Common myeloid progenitor, CD34-positive (primary cell): ENCODE measurements at regions not wholly inside any gene's neighbourhood (a gene's known extent, or its start where the extent isn't known, plus 50 kb on each side); places are given as distances from the start of the nearest gene placed in this dataset.

Experiments used
- CTCF ChIA-PET: fragments of 350-600 bp; sonication (Branson Sonifier 250); formaldehyde crosslinking; loops from one replicate; lab custom pipeline; 2021; ENCODE audit warnings: antibody characterized with exemption; lab: Charles Lee
- POLR2A ChIA-PET: fragments of 350-600 bp; sonication (Branson Sonifier 250); formaldehyde crosslinking; loops from one replicate; lab custom pipeline; 2021; ENCODE audit warnings: antibody characterized with exemption; lab: Charles Lee
- DNase-seq, 3 donors: peaks; one replicate each; pipeline versions ENCODE4 v3.0.0 to v3.0.0-alpha.2; 2013
- H3K27ac ChIP-seq, 2 experiments: 1 replicate in 1 of 2; 2 replicates in 1 of 2; pipeline ENCODE4 v1.7.0; 2013; ENCODE audit warnings: inconsistent platforms in 2 of 2, low read length in 2 of 2, mild to moderate bottlenecking in 2 of 2, low read depth in 1 of 2, moderate library complexity in 1 of 2; ENCODE audit not compliant: severe bottlenecking in 2 of 2, insufficient read depth in 1 of 2, poor library complexity in 1 of 2
- H3K27me3 ChIP-seq, 5 experiments: replicated peaks in 2 of 5; 1 replicate in 3 of 5; 2 replicates in 2 of 5; pipeline versions ENCODE4 v1.6.1 to v1.7.0; 2013; ENCODE audit warnings: low read length in 4 of 5, mild to moderate bottlenecking in 2 of 5, moderate library complexity in 2 of 5, inconsistent platforms in 1 of 5; ENCODE audit not compliant: insufficient read depth in 5 of 5, control insufficient read depth in 4 of 5
- H3K36me3 ChIP-seq, 4 experiments: 1 replicate in 2 of 4; 2 replicates in 2 of 4; pipeline versions ENCODE4 v1.6.1 to v1.7.0; 2013; ENCODE audit warnings: low read length in 3 of 4, control low read depth in 1 of 4, mild to moderate bottlenecking in 1 of 4; ENCODE audit not compliant: control insufficient read depth in 4 of 4, insufficient read depth in 4 of 4
- H3K4me1 ChIP-seq, 4 experiments: 1 replicate in 3 of 4; 2 replicates in 1 of 4; pipeline versions ENCODE4 v1.6.1 to v1.7.1; 2013; ENCODE audit warnings: low read length in 3 of 4, mild to moderate bottlenecking in 3 of 4, control low read depth in 1 of 4, inconsistent platforms in 1 of 4, moderate library complexity in 1 of 4; ENCODE audit not compliant: control insufficient read depth in 4 of 4, insufficient read depth in 4 of 4; ENCODE audit errors: control extremely low read depth in 1 of 4
- H3K4me3 ChIP-seq, 7 experiments: 1 replicate in 4 of 7; 2 replicates in 3 of 7; pipeline versions ENCODE4 v1.5.1 to v1.7.0; 2013; ENCODE audit warnings: mild to moderate bottlenecking in 7 of 7, low read length in 6 of 7, moderate library complexity in 6 of 7, inconsistent platforms in 2 of 7, low read depth in 2 of 7, control low read depth in 1 of 7; ENCODE audit not compliant: insufficient read depth in 4 of 7, control insufficient read depth in 1 of 7; ENCODE audit errors: extremely low read depth in 1 of 7
- H3K9me3 ChIP-seq, 5 experiments: 1 replicate in 4 of 5; 2 replicates in 1 of 5; pipeline versions ENCODE4 v1.6.1 to v1.7.1; 2013; ENCODE audit warnings: low read length in 4 of 5, mild to moderate bottlenecking in 2 of 5, inconsistent platforms in 1 of 5, low read depth in 1 of 5, moderate library complexity in 1 of 5; ENCODE audit not compliant: control insufficient read depth in 4 of 5, insufficient read depth in 2 of 5; ENCODE audit errors: control extremely low read depth in 1 of 5
- WGBS: methylation state at CpG from one replicate; pipeline ENCODE4 v1.1.5; 2013; ENCODE audit not compliant: insufficient coverage; 5-methylcytosine and 5-hydroxymethylcytosine counted together

- no peak overlapping the region for H3K27ac ChIP-seq
- no peaks in the 10 kb centered on the region for H3K4me1 ChIP-seq
- H3K9me3 ChIP-seq: no peaks in the 10 kb centered on the region
- peaks cover 0 to 9% (median 7%) of the 10 kb centered on the region in 5 experiments for H3K27me3 ChIP-seq
- no peak for DNase-seq
- no peaks in the 10 kb centered on the region for H3K36me3 ChIP-seq
- POLR2A ChIA-PET: interaction anchor here (1.2 kb wide), 1 partner anchor 82 kb away, joined by 4 read pairs; no protein-coding TSS in a partner anchor
- no peak overlapping the region for H3K4me3 ChIP-seq
- WGBS: 94% methylated on average over 7 of the region's 10 CpGs
- CTCF ChIA-PET: interaction anchor here (1.1 to 1.4 kb wide), 2 partner anchors 24 to 780 kb away, joined by 3 read pairs; no protein-coding TSS in a partner anchor
These were observed 545.6 kb downstream of the QKI start for GRCh38 chr6:163960128-163960527.

- WGBS: 94% methylated on average over 2 of the region's 3 CpGs
- DNase-seq: no peak
- Histone ChIP-seq H3K4me3 (no peak overlapping the region), H3K27me3 (peaks cover 2 to 23% (median 12%) of the 10 kb centered on the region in 5 experiments), H3K36me3 (no peaks in the 10 kb centered on the region), H3K4me1 (no peaks in the 10 kb centered on the region), H3K27ac (no peak overlapping the region), H3K9me3 (no peaks in the 10 kb centered on the region)
- POLR2A ChIA-PET: no interaction called here
- CTCF ChIA-PET: interaction anchor here (1.0 to 1.5 kb wide), 3 partner anchors 10 to 325 kb away, joined by 3 to 4 read pairs (median 4); no protein-coding TSS in a partner anchor
These were observed 544.1 kb downstream of the QKI start for GRCh38 chr6:163958646-163959045.

- WGBS: 13% methylated on average over 8 of the region's 12 CpGs
- DNase-seq: peak; percentile 62 to 73 (median 73)
- Histone ChIP-seq H3K27me3 (peaks cover 11 to 41% (median 14%) of the 10 kb centered on the region in 5 experiments), H3K27ac (no peak overlapping the region), H3K4me1 (no peaks in the 10 kb centered on the region), H3K9me3 (no peaks in the 10 kb centered on the region), H3K4me3 (no peak overlapping the region), H3K36me3 (no peaks in the 10 kb centered on the region)
- POLR2A ChIA-PET: no interaction called here
- CTCF ChIA-PET: interaction anchor here (0.8 to 1.6 kb wide), 5 partner anchors 10 to 530 kb away, joined by 3 read pairs; no protein-coding TSS in a partner anchor
These were observed 542.3 kb downstream of the QKI start for GRCh38 chr6:163956571-163957407.

- H3K27me3 ChIP-seq: peaks cover 11 to 51% (median 22%) of the 10 kb centered on the region in 5 experiments
These were observed 541.2 kb downstream of the QKI start for GRCh38 chr6:163955756-163956155.

GRCh38 chr6:163955096-163955495, 540.6 kb downstream of the QKI start:
- Histone ChIP-seq H3K4me1 (no peaks in the 10 kb centered on the region), H3K27me3 (peaks cover 8 to 57% (median 22%) of the 10 kb centered on the region in 5 experiments), H3K36me3 (no peaks in the 10 kb centered on the region), H3K9me3 (no peaks in the 10 kb centered on the region), H3K27ac (no peak overlapping the region), H3K4me3 (no peak overlapping the region)
- CTCF ChIA-PET: interaction anchor here (0.8 to 1.6 kb wide), 5 partner anchors 13 to 529 kb away, joined by 3 to 5 read pairs (median 3); no protein-coding TSS in a partner anchor
- 100% methylated on average over 3 of the region's 4 CpGs for WGBS
- DNase-seq: no peak
- POLR2A ChIA-PET: no interaction called here

More at GRCh38 chr6:163955756-163956155, 541.2 kb downstream of the QKI start:
- Histone ChIP-seq H3K4me1 (no peaks in the 10 kb centered on the region), H3K36me3 (no peaks in the 10 kb centered on the region), H3K4me3 (no peak overlapping the region), H3K9me3 (no peaks in the 10 kb centered on the region), H3K27ac (no peak overlapping the region)
- ChIA-PET POLR2A (no interaction called here), CTCF (interaction anchor here (0.8 to 1.6 kb wide), 6 partner anchors 9 to 529 kb away, joined by 3 read pairs; no protein-coding TSS in a partner anchor)
- 100% methylated on average over 2 of the region's 4 CpGs for WGBS
- no peak for DNase-seq

GRCh38 chr6:163954088-163954775, 539.7 kb downstream of the QKI start:
- H3K27ac ChIP-seq: no peak overlapping the region
- CTCF ChIA-PET: interaction anchor here (1.1 to 1.3 kb wide), 4 partner anchors 14 to 774 kb away, joined by 3 to 5 read pairs (median 3); no protein-coding TSS in a partner anchor
- H3K36me3 ChIP-seq: no peaks in the 10 kb centered on the region
- H3K27me3 ChIP-seq: peaks cover 10 to 61% (median 22%) of the 10 kb centered on the region in 5 experiments
- H3K4me3 ChIP-seq: no peak overlapping the region
- H3K9me3 ChIP-seq: no peaks in the 10 kb centered on the region
- POLR2A ChIA-PET: no interaction called here
- DNase-seq: no peak
- 93% methylated on average over 4 of the region's 5 CpGs for WGBS
- no peaks in the 10 kb centered on the region for H3K4me1 ChIP-seq
